ENCODE measurements at regions not wholly inside any gene's neighbourhood (a gene's known extent, or its start where the extent isn't known, plus 50 kb on each side); places are given as distances from the start of the nearest gene placed in this dataset.

- DNase-seq (ENCODE audit: unreplicated experiment) = no peak
- POLR2A ChIA-PET = no interaction called here
- Mint-ChIP-seq H3K4me1 (ENCODE audit: insufficient read depth, unreplicated experiment) (peaks cover 41% of the 10 kb centered on the region), H3K9me3 (ENCODE audit: unreplicated experiment) (no peaks in the 10 kb centered on the region), H3K36me3 (ENCODE audit: insufficient read depth, unreplicated experiment) (no peaks in the 10 kb centered on the region), H3K27ac (ENCODE audit: low read depth, unreplicated experiment) (no peak overlapping the region), H3K27me3 (ENCODE audit: insufficient read depth, unreplicated experiment) (no peaks in the 10 kb centered on the region), H3K4me3 (ENCODE audit: unreplicated experiment) (no peak overlapping the region)
- CTCF ChIA-PET = no interaction called here
- no peak for TF ChIP-seq CTCF (IDR thresholded peaks at IDR 0.05; ENCODE audit: unreplicated experiment)
- intact Hi-C loops (cut with micrococcal nuclease) = no loop called here
- BruUV-seq (replicated peaks) = no TSS peak
Observed at GRCh38 chr6:44044940-44045671, 82.1 kb downstream of the MRPL14 start.

- Mint-ChIP-seq H3K36me3 (ENCODE audit: insufficient read depth, unreplicated experiment) (no peaks in the 10 kb centered on the region), H3K4me3 (ENCODE audit: unreplicated experiment) (no peak overlapping the region), H3K4me1 (ENCODE audit: insufficient read depth, unreplicated experiment) (peaks cover 38% of the 10 kb centered on the region), H3K27ac (ENCODE audit: low read depth, unreplicated experiment) (no peak overlapping the region), H3K9me3 (ENCODE audit: unreplicated experiment) (no peaks in the 10 kb centered on the region), H3K27me3 (ENCODE audit: insufficient read depth, unreplicated experiment) (no peaks in the 10 kb centered on the region)
- BruUV-seq (replicated peaks) = no TSS peak
- DNase-seq (ENCODE audit: unreplicated experiment) = no peak
- intact Hi-C loops (cut with micrococcal nuclease) = no loop called here
- no peak for TF ChIP-seq CTCF (IDR thresholded peaks at IDR 0.05; ENCODE audit: unreplicated experiment)
- CTCF ChIA-PET = interaction anchor here (1.6 to 2.4 kb wide), 2 partner anchors 30 to 275 kb away, joined by 5 to 8 read pairs; no protein-coding TSS in a partner anchor
- POLR2A ChIA-PET = interaction anchor here (0.9 to 1.8 kb wide), 4 partner anchors 8 to 273 kb away, joined by 4 to 5 read pairs (median 4); no protein-coding TSS in a partner anchor
Observed at GRCh38 chr6:44044154-44044539, 83.1 kb downstream of the MRPL14 start.

- Mint-ChIP-seq H3K27ac (ENCODE audit: low read depth, unreplicated experiment) (peak overlapping the region; percentile 69), H3K4me3 (ENCODE audit: unreplicated experiment) (no peak overlapping the region), H3K9me3 (ENCODE audit: unreplicated experiment) (no peaks in the 10 kb centered on the region), H3K27me3 (ENCODE audit: insufficient read depth, unreplicated experiment) (no peaks in the 10 kb centered on the region), H3K4me1 (ENCODE audit: insufficient read depth, unreplicated experiment) (peaks cover 40% of the 10 kb centered on the region), H3K36me3 (ENCODE audit: insufficient read depth, unreplicated experiment) (no peaks in the 10 kb centered on the region)
- no peak for TF ChIP-seq CTCF (IDR thresholded peaks at IDR 0.05; ENCODE audit: unreplicated experiment)
- BruUV-seq (replicated peaks) = no TSS peak
- ChIA-PET POLR2A (interaction anchor here (0.6 to 2.5 kb wide), 6 partner anchors 8 to 273 kb away, joined by 3 to 14 read pairs (median 4); no protein-coding TSS in a partner anchor), CTCF (interaction anchor here (1.0 to 2.4 kb wide), 5 partner anchors 14 to 275 kb away, joined by 3 to 8 read pairs (median 4); no protein-coding TSS in a partner anchor)
- intact Hi-C loops (cut with micrococcal nuclease) = no loop called here
- peak; percentile 87 for DNase-seq (ENCODE audit: unreplicated experiment)
Observed at GRCh38 chr6:44043479-44044153, 83.6 kb downstream of the MRPL14 start.

- peaks cover 40% of the 10 kb centered on the region for H3K4me1 Mint-ChIP-seq (ENCODE audit: insufficient read depth, unreplicated experiment)
Observed at GRCh38 chr6:44042989-44043478, 84.2 kb downstream of the MRPL14 start.

More at GRCh38 chr6:44042989-44043478, 84.2 kb downstream of the MRPL14 start:
- no peaks in the 10 kb centered on the region for H3K36me3 Mint-ChIP-seq (ENCODE audit: insufficient read depth, unreplicated experiment)
- H3K27ac Mint-ChIP-seq (ENCODE audit: low read depth, unreplicated experiment) = peak overlapping the region; percentile 69
- ChIA-PET POLR2A (interaction anchor here (0.6 to 2.5 kb wide), 9 partner anchors 8 to 295 kb away, joined by 3 to 14 read pairs (median 4); no protein-coding TSS in a partner anchor), CTCF (interaction anchor here (1.0 to 2.4 kb wide), 5 partner anchors 15 to 274 kb away, joined by 3 to 8 read pairs (median 4); no protein-coding TSS in a partner anchor)
- no peak overlapping the region for H3K4me3 Mint-ChIP-seq (ENCODE audit: unreplicated experiment)
- TF ChIP-seq CTCF (IDR thresholded peaks at IDR 0.05; ENCODE audit: unreplicated experiment) = no peak
- TSS peak; percentile 48 for BruUV-seq (replicated peaks)
- intact Hi-C loops (cut with micrococcal nuclease) = no loop called here
- H3K27me3 Mint-ChIP-seq (ENCODE audit: insufficient read depth, unreplicated experiment) = no peaks in the 10 kb centered on the region
- peak; percentile 69 for DNase-seq (ENCODE audit: unreplicated experiment)
- H3K9me3 Mint-ChIP-seq (ENCODE audit: unreplicated experiment) = no peaks in the 10 kb centered on the region

All from MCF 10A (cell line).